ENCODE measurements at regions not wholly inside any gene's neighbourhood (a gene's known extent, or its start where the extent isn't known, plus 50 kb on each side); places are given as distances from the start of the nearest gene placed in this dataset.

GRCh38 chr16:80024443-80024842 lies 423.9 kb upstream of the MAF start:
- no peak overlapping the region for H3K4me3 Mint-ChIP-seq

GRCh38 chr16:80023865-80024264 lies 423.3 kb upstream of the MAF start:
- H3K36me3 Mint-ChIP-seq (ENCODE audit: low read depth) = no peaks in the 10 kb centered on the region
- H3K4me3 Mint-ChIP-seq = no peak overlapping the region
- H3K27me3 Mint-ChIP-seq (ENCODE audit: low read depth) = no peaks in the 10 kb centered on the region
- no peaks in the 10 kb centered on the region for H3K9me3 Mint-ChIP-seq
- no peaks in the 10 kb centered on the region for H3K4me1 Mint-ChIP-seq
- H3K27ac Mint-ChIP-seq = no peak overlapping the region
- TF ChIP-seq, protein P1, sequence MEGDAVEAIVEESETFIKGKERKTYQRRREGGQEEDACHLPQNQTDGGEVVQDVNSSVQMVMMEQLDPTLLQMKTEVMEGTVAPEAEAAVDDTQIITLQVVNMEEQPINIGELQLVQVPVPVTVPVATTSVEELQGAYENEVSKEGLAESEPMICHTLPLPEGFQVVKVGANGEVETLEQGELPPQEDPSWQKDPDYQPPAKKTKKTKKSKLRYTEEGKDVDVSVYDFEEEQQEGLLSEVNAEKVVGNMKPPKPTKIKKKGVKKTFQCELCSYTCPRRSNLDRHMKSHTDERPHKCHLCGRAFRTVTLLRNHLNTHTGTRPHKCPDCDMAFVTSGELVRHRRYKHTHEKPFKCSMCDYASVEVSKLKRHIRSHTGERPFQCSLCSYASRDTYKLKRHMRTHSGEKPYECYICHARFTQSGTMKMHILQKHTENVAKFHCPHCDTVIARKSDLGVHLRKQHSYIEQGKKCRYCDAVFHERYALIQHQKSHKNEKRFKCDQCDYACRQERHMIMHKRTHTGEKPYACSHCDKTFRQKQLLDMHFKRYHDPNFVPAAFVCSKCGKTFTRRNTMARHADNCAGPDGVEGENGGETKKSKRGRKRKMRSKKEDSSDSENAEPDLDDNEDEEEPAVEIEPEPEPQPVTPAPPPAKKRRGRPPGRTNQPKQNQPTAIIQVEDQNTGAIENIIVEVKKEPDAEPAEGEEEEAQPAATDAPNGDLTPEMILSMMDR (IDR thresholded peaks at IDR 0.05; ENCODE audit: unreplicated experiment in 3 of 3) = no peak

More at GRCh38 chr16:80024443-80024842, 423.9 kb upstream of the MAF start:
- TF ChIP-seq, protein P1 (IDR thresholded peaks at IDR 0.05; ENCODE audit: unreplicated experiment in 3 of 3) = no peak
- H3K4me1 Mint-ChIP-seq = no peaks in the 10 kb centered on the region
- H3K9me3 Mint-ChIP-seq = no peaks in the 10 kb centered on the region
- H3K36me3 Mint-ChIP-seq (ENCODE audit: low read depth) = no peaks in the 10 kb centered on the region
- no peak overlapping the region for H3K27ac Mint-ChIP-seq
- H3K27me3 Mint-ChIP-seq (ENCODE audit: low read depth) = no peaks in the 10 kb centered on the region

DNA sequence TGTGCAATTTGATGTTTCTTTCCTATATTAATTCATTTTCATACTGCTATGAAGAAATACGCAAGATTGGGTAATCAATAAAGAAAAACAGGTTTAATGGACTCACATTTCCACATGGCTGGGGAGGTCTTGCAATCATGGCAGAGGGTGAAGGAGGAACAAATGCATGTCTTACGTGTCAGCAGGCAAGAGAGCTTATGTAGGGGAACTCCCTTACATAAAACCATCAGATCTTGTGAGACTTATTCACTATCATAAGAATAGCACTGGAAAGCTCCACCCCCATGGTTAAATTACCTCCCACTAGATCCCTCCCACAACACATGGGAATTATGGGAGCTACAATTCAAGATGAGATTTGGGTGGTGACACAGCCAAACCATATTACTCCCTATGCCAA lies 418.9 kb upstream of the MAF start:
- H3K4me3 Mint-ChIP-seq = no peak overlapping the region
- no peaks in the 10 kb centered on the region for H3K9me3 Mint-ChIP-seq
- TF ChIP-seq, protein P1 (IDR thresholded peaks at IDR 0.05; ENCODE audit: unreplicated experiment in 3 of 3) = no peak
- no peaks in the 10 kb centered on the region for H3K36me3 Mint-ChIP-seq (ENCODE audit: low read depth)
- H3K27me3 Mint-ChIP-seq (ENCODE audit: low read depth) = no peaks in the 10 kb centered on the region
- H3K4me1 Mint-ChIP-seq = no peaks in the 10 kb centered on the region
- H3K27ac Mint-ChIP-seq = no peak overlapping the region

DNA sequence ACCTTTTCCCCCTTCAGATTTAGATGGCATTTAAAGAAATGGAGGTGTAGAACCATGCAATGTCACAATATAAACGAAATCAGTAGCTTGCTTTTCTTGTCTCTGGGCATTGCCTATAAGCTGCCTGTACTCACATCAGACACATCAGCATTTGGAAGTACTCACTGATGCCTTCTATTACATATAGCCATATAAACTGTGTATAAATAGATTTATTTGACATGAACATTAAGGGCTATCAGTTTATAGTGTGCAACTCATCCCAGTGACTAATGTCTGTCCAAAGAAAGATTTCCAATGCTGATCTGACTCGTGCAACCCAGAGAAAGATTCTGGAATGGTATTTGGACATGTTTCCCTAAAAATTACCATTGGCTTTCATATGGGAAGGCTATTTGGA lies 417.9 kb upstream of the MAF start:
- H3K4me1 Mint-ChIP-seq = no peaks in the 10 kb centered on the region
- H3K4me3 Mint-ChIP-seq = no peak overlapping the region
- H3K27me3 Mint-ChIP-seq (ENCODE audit: low read depth) = no peaks in the 10 kb centered on the region
- H3K9me3 Mint-ChIP-seq = no peaks in the 10 kb centered on the region
- TF ChIP-seq, protein P1 (IDR thresholded peaks at IDR 0.05; ENCODE audit: unreplicated experiment in 3 of 3) = no peak
- H3K36me3 Mint-ChIP-seq (ENCODE audit: low read depth) = no peaks in the 10 kb centered on the region
- H3K27ac Mint-ChIP-seq = no peak overlapping the region

- no peaks in the 10 kb centered on the region for H3K4me1 Mint-ChIP-seq
- TF ChIP-seq, protein P1 (IDR thresholded peaks at IDR 0.05; ENCODE audit: unreplicated experiment in 3 of 3) = no peak
- H3K27ac Mint-ChIP-seq = no peak overlapping the region
- H3K27me3 Mint-ChIP-seq (ENCODE audit: low read depth) = no peaks in the 10 kb centered on the region
- no peaks in the 10 kb centered on the region for H3K9me3 Mint-ChIP-seq
- H3K36me3 Mint-ChIP-seq (ENCODE audit: low read depth) = no peaks in the 10 kb centered on the region
- H3K4me3 Mint-ChIP-seq = no peak overlapping the region
Measured at GRCh38 chr16:80016731-80017326, 416.3 kb upstream of the MAF start.

- TF ChIP-seq, protein P1 (IDR thresholded peaks at IDR 0.05; ENCODE audit: unreplicated experiment in 3 of 3) = no peak
- H3K27me3 Mint-ChIP-seq (ENCODE audit: low read depth) = no peaks in the 10 kb centered on the region
- no peaks in the 10 kb centered on the region for H3K36me3 Mint-ChIP-seq (ENCODE audit: low read depth)
- H3K27ac Mint-ChIP-seq = no peak overlapping the region
- H3K9me3 Mint-ChIP-seq = no peaks in the 10 kb centered on the region
- no peaks in the 10 kb centered on the region for H3K4me1 Mint-ChIP-seq
- no peak overlapping the region for H3K4me3 Mint-ChIP-seq
Measured at GRCh38 chr16:80015566-80015965, 415.0 kb upstream of the MAF start.

Data from nephron (organoid).